ENCODE measurements at regions not wholly inside any gene's neighbourhood (a gene's known extent, or its start where the extent isn't known, plus 50 kb on each side); places are given as distances from the start of the nearest gene placed in this dataset.

GRCh38 chr5:167171056-167171455, 1120.4 kb upstream of the WWC1 start:
- no peak for TF ChIP-seq EP300 (IDR thresholded peaks at IDR 0.05; ENCODE audit: low read depth)
- no peak for TF ChIP-seq CTCF (IDR thresholded peaks at IDR 0.05)
- no peak for TF ChIP-seq POLR2A (IDR thresholded peaks at IDR 0.05)

Data from transverse colon (tissue), 3 donors.